ENCODE measurements at regions not wholly inside any gene's neighbourhood (a gene's known extent, or its start where the extent isn't known, plus 50 kb on each side); places are given as distances from the start of the nearest gene placed in this dataset.

- TF ChIP-seq CTCF (IDR thresholded peaks at IDR 0.05) = no peak
- TF ChIP-seq POLR2A (IDR thresholded peaks at IDR 0.05) = no peak
Observed at GRCh38 chr14:75369506-75369905, 58.3 kb upstream of the JDP2 start.
